H1 (cell line): ENCODE measurements at regions not wholly inside any gene's neighbourhood (a gene's known extent, or its start where the extent isn't known, plus 50 kb on each side); places are given as distances from the start of the nearest gene placed in this dataset.

Source experiments
- TF ChIP-seq, protein P1 (sequence below), 3 experiments: IDR thresholded peaks; 1 replicate in 2 of 3; 2 replicates in 1 of 3; pipeline versions ENCODE4 v1.5.1 to v1.6.1; 2011; ENCODE audit warnings: low read length in 3 of 3, mild to moderate bottlenecking in 3 of 3, inconsistent platforms in 2 of 3, low read depth in 1 of 3, moderate library complexity in 1 of 3; ENCODE audit not compliant: insufficient read depth in 1 of 3; ENCODE audit errors: control extremely low read depth in 1 of 3

DNA sequence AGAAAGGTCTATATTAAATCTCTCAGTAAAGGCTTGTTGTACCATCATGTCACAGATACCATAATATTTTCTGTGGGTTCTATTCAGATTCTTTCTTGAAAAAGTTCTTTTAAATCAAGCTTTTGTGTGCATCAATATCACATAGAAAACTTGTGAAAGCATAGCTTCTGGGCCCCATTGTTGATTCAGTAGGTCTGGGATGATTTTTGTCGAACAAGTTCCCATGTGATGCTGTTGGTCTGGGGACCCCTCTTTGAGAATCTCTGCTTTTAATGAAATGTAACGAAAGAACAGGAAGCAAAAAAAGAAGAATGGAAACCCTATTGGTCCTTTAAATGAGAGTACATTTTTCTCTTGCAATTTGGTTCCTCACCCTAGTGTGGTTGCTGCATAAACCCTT, 597.7 kb upstream of the CITED2 start (continued):
- TF ChIP-seq, protein P1, sequence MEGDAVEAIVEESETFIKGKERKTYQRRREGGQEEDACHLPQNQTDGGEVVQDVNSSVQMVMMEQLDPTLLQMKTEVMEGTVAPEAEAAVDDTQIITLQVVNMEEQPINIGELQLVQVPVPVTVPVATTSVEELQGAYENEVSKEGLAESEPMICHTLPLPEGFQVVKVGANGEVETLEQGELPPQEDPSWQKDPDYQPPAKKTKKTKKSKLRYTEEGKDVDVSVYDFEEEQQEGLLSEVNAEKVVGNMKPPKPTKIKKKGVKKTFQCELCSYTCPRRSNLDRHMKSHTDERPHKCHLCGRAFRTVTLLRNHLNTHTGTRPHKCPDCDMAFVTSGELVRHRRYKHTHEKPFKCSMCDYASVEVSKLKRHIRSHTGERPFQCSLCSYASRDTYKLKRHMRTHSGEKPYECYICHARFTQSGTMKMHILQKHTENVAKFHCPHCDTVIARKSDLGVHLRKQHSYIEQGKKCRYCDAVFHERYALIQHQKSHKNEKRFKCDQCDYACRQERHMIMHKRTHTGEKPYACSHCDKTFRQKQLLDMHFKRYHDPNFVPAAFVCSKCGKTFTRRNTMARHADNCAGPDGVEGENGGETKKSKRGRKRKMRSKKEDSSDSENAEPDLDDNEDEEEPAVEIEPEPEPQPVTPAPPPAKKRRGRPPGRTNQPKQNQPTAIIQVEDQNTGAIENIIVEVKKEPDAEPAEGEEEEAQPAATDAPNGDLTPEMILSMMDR (IDR thresholded peaks at IDR 0.05; ENCODE audit: control extremely low read depth in 1 of 3, insufficient read depth in 1 of 3, low read depth in 1 of 3, low read length in 3 of 3): no peak
